ENCODE measurements at regions not wholly inside any gene's neighbourhood (a gene's known extent, or its start where the extent isn't known, plus 50 kb on each side); places are given as distances from the start of the nearest gene placed in this dataset.

DNA sequence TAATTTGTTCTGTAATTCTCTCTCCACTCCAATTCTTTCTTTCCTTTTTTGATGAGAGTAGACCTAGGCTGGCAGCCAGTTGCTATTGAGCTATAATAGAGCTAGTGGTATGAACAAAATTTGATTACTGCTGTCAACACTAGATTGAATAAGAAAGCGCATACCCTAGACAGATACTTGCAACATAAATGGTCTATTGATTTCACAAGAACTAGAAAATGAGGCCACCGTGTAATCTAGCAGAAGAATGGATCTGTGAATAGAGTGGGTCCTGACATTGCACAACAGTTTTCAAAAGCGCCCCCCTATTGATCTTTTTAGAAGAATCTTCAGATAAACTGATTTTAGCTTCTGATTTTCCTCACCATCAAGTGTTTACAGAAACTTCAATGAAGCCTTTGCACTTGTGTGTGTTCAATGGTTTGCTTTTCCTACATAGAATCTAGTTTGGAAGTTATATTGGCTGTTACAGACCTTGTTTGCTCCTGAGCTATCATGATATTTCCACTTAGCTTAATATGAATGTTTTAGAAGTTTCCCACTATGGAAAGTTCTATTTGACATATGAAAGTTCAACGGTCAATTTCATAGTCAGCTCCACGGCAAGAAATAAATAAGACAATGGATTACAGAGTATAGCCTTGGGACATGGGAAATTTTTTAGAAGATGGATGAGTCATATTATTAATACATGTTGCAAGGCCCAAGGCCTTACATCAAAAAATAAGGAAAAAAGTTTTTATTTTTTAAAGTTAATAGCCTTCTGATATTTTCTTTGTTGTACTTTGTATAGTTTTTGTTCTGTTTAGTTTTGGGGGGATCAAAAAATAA, 55.6 kb downstream of the UTRN start:
- TF ChIP-seq, protein P1, sequence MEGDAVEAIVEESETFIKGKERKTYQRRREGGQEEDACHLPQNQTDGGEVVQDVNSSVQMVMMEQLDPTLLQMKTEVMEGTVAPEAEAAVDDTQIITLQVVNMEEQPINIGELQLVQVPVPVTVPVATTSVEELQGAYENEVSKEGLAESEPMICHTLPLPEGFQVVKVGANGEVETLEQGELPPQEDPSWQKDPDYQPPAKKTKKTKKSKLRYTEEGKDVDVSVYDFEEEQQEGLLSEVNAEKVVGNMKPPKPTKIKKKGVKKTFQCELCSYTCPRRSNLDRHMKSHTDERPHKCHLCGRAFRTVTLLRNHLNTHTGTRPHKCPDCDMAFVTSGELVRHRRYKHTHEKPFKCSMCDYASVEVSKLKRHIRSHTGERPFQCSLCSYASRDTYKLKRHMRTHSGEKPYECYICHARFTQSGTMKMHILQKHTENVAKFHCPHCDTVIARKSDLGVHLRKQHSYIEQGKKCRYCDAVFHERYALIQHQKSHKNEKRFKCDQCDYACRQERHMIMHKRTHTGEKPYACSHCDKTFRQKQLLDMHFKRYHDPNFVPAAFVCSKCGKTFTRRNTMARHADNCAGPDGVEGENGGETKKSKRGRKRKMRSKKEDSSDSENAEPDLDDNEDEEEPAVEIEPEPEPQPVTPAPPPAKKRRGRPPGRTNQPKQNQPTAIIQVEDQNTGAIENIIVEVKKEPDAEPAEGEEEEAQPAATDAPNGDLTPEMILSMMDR (IDR thresholded peaks at IDR 0.05; ENCODE audit: low read length) = no peak
- no peak for TF ChIP-seq EZH2 (IDR thresholded peaks at IDR 0.05; ENCODE audit: borderline replicate concordance, low read length)

Measured in OCI-LY1 (cell line).